H1 (cell line): ENCODE measurements at regions not wholly inside any gene's neighbourhood (a gene's known extent, or its start where the extent isn't known, plus 50 kb on each side); places are given as distances from the start of the nearest gene placed in this dataset.

Experiments used
- CTCF ChIA-PET: fragments of 300-600 bp; sonication (Branson Sonifier 250); formaldehyde crosslinking; loops from one replicate; lab custom pipeline; 2021; ENCODE audit not compliant: partially characterized antibody; lab: Charles Lee
- POLR2A ChIA-PET: fragments of 300-600 bp; sonication (Branson Sonifier 250); formaldehyde crosslinking; loops from one replicate; lab custom pipeline; 2021; ENCODE audit warnings: inconsistent platforms; ENCODE audit not compliant: partially characterized antibody; lab: Charles Lee
- DNase-seq, 2 experiments: peaks; one replicate each; pipeline versions ENCODE4 v3.0.0 to v3.0.0-alpha.2; 2010 to 2022; ENCODE audit warnings: low spot score in 2 of 2, low read depth in 1 of 2, mixed read lengths in 1 of 2
- FAIRE-seq: peaks from 2 replicates; lab custom pipeline; 2011; peaks lifted over from hg19 to GRCh38; lab: Jason Lieb, UNC
- H2AFZ ChIP-seq: 2 replicates; pipeline ENCODE4 v1.8.1; 2012; ENCODE audit warnings: low read length, inconsistent platforms
- H2AK5ac ChIP-seq: 2 replicates; pipeline ENCODE4 v1.6.1; 2013; ENCODE audit warnings: low read depth, low read length
- H2BK120ac ChIP-seq: replicated peaks from 2 replicates; pipeline ENCODE3; 2013; ENCODE audit warnings: low read depth, low read length, inconsistent platforms
- H2BK12ac ChIP-seq: 2 replicates; pipeline ENCODE4 v1.6.1; 2013; ENCODE audit warnings: low read depth, low read length
- H2BK15ac ChIP-seq: 2 replicates; pipeline ENCODE4 v1.6.1; 2013; ENCODE audit warnings: low read length
- H2BK20ac ChIP-seq: 2 replicates; pipeline ENCODE4 v1.6.1; 2013; ENCODE audit warnings: low read length
- H2BK5ac ChIP-seq: 2 replicates; pipeline ENCODE4 v1.6.1; 2013; ENCODE audit warnings: low read depth, low read length
- H3K14ac ChIP-seq: 2 replicates; pipeline ENCODE4 v1.6.1; 2013; ENCODE audit warnings: inconsistent platforms; ENCODE audit not compliant: insufficient read length
- H3K18ac ChIP-seq: 2 replicates; pipeline ENCODE4 v1.6.1; 2013; ENCODE audit warnings: low read length; ENCODE audit errors: extremely low read depth
- H3K23ac ChIP-seq: 2 replicates; pipeline ENCODE4 v1.6.1; 2013; ENCODE audit warnings: inconsistent platforms; ENCODE audit not compliant: insufficient read length
- H3K23me2 ChIP-seq: 2 replicates; pipeline ENCODE4 v1.6.1; 2013; ENCODE audit warnings: low read depth, low read length
- H3K27ac ChIP-seq: 2 replicates; pipeline ENCODE4 v1.6.1; 2011; ENCODE audit warnings: low read depth, low read length, inconsistent platforms
- H3K27me3 ChIP-seq, 4 experiments: replicated peaks in 1 of 4; 1 replicate in 1 of 4; 2 replicates in 3 of 4; pipeline versions ENCODE4 v1.6.1 to v1.8.1; 2011 to 2013; ENCODE audit warnings: low read length in 3 of 4, mild to moderate bottlenecking in 3 of 4, inconsistent platforms in 2 of 4, mixed read lengths in 2 of 4, moderate library complexity in 1 of 4; ENCODE audit not compliant: control insufficient read depth in 3 of 4, insufficient read depth in 3 of 4; ENCODE audit errors: extremely low read depth in 1 of 4
- H3K36me3 ChIP-seq, 4 experiments: 2 replicates each; pipeline versions ENCODE4 v1.6.1 to v1.8.1; 2011 to 2013; ENCODE audit warnings: mild to moderate bottlenecking in 4 of 4, low read length in 3 of 4, moderate library complexity in 2 of 4, control low read depth in 1 of 4, inconsistent platforms in 1 of 4; ENCODE audit not compliant: insufficient read depth in 4 of 4, control insufficient read depth in 2 of 4
- H3K4ac ChIP-seq: replicated peaks from 2 replicates; pipeline ENCODE3; 2013; ENCODE audit warnings: low read length, low read depth, mixed read lengths, inconsistent platforms; ENCODE audit not compliant: insufficient read length
- H3K4me1 ChIP-seq, 4 experiments: replicated peaks in 1 of 4; 1 replicate in 1 of 4; 2 replicates in 3 of 4; pipeline versions ENCODE4 v1.6.1 to v1.8.1; 2011 to 2013; ENCODE audit warnings: low read length in 3 of 4, inconsistent platforms in 2 of 4, mixed read lengths in 1 of 4; ENCODE audit not compliant: insufficient read depth in 4 of 4, control insufficient read depth in 3 of 4
- H3K4me2 ChIP-seq, 2 experiments: 2 replicates each; pipeline versions ENCODE4 v1.6.1 to v1.8.1; 2011 to 2013; ENCODE audit warnings: low read depth in 2 of 2, low read length in 2 of 2, control low read depth in 1 of 2, inconsistent platforms in 1 of 2, mild to moderate bottlenecking in 1 of 2; ENCODE audit not compliant: insufficient read depth in 1 of 2
- H3K4me3 ChIP-seq, 4 experiments: fragments of 200-600, 300-600 bp in 1 of 4; sonication (generic), shearing (Covaris generic), sonication (Bioruptor Twin) in 1 of 4; 2 replicates each; pipeline versions ENCODE4 v1.5.1 to v1.8.1; 2011 to 2016; ENCODE audit warnings: low read length in 4 of 4, low read depth in 3 of 4, control low read depth in 2 of 4, inconsistent platforms in 2 of 4, mild to moderate bottlenecking in 2 of 4, mixed read lengths in 1 of 4, moderate library complexity in 1 of 4; ENCODE audit not compliant: insufficient read depth in 2 of 4; ENCODE audit errors: extremely low read depth in 1 of 4
- H3K56ac ChIP-seq: replicated peaks from 2 replicates; pipeline ENCODE3; 2013; ENCODE audit warnings: low read depth, mild to moderate bottlenecking, mixed read lengths, low read length, inconsistent platforms; ENCODE audit not compliant: insufficient read length
- H3K79me1 ChIP-seq: 2 replicates; pipeline ENCODE4 v1.6.1; 2013; ENCODE audit warnings: low read depth, low read length, control low read depth
- H3K79me2 ChIP-seq, 2 experiments: 2 replicates each; pipeline versions ENCODE4 v1.6.1 to v1.8.1; 2012 to 2013; ENCODE audit warnings: low read length in 2 of 2, mild to moderate bottlenecking in 2 of 2, inconsistent platforms in 1 of 2; ENCODE audit not compliant: insufficient read depth in 2 of 2, control insufficient read depth in 1 of 2
- H3K9ac ChIP-seq, 4 experiments: replicated peaks in 1 of 4; 1 replicate in 1 of 4; 2 replicates in 3 of 4; pipeline versions ENCODE4 v1.6.1 to v1.8.1; 2011 to 2013; ENCODE audit warnings: low read depth in 3 of 4, low read length in 3 of 4, control low read depth in 2 of 4, mild to moderate bottlenecking in 2 of 4, moderate library complexity in 2 of 4, inconsistent platforms in 1 of 4; ENCODE audit errors: extremely low read depth in 1 of 4
- H3K9me3 ChIP-seq, 2 experiments: 2 replicates each; pipeline versions ENCODE4 v1.6.1 to v1.8.1; 2012 to 2013; ENCODE audit warnings: mild to moderate bottlenecking in 2 of 2, moderate library complexity in 2 of 2, control low read depth in 1 of 2, inconsistent platforms in 1 of 2, low read depth in 1 of 2, low read length in 1 of 2, mixed read lengths in 1 of 2; ENCODE audit not compliant: insufficient read depth in 2 of 2
- H4K20me1 ChIP-seq, 2 experiments: replicated peaks in 1 of 2; 2 replicates each; pipeline versions ENCODE3 to v1.8.1; 2011 to 2013; ENCODE audit warnings: inconsistent platforms in 2 of 2, low read length in 2 of 2, mild to moderate bottlenecking in 1 of 2; ENCODE audit not compliant: insufficient read depth in 2 of 2, control insufficient read depth in 1 of 2
- H4K5ac ChIP-seq: 2 replicates; pipeline ENCODE4 v1.6.1; 2013; ENCODE audit warnings: low read length, low read depth, mixed read lengths, inconsistent platforms; ENCODE audit not compliant: insufficient read length
- H4K8ac ChIP-seq: 2 replicates; pipeline ENCODE4 v1.8.0; 2013; ENCODE audit warnings: mild to moderate bottlenecking, moderate library complexity, low read length, inconsistent platforms; ENCODE audit not compliant: insufficient read depth; ENCODE audit errors: extremely low read depth
- H4K91ac ChIP-seq: replicated peaks from 2 replicates; pipeline ENCODE3; 2013; ENCODE audit warnings: low read length, mixed read lengths, inconsistent platforms; ENCODE audit not compliant: insufficient read length
- CHD1 ChIP-seq: IDR thresholded peaks from 2 replicates; pipeline ENCODE4 v1.6.1; 2012; ENCODE audit warnings: low read depth, low read length, improper control_type of control experiment
- CREB1 ChIP-seq: IDR thresholded peaks from 2 replicates; pipeline ENCODE4 v1.6.1; 2012; ENCODE audit warnings: inconsistent platforms
- RAD21 ChIP-seq, 2 experiments: IDR thresholded peaks in 1 of 2; conservative IDR thresholded peaks in 1 of 2; 2 replicates each; pipeline ENCODE4 v1.6.1; 2011; ENCODE audit warnings: low read depth in 2 of 2, low read length in 2 of 2, improper control_type of control experiment in 1 of 2, inconsistent platforms in 1 of 2, mild to moderate bottlenecking in 1 of 2, moderate library complexity in 1 of 2
- SIX5 ChIP-seq: IDR thresholded peaks from 2 replicates; pipeline ENCODE4 v1.6.1; 2011; ENCODE audit warnings: mild to moderate bottlenecking, low read depth, low read length
- WGBS, 2 experiments: shearing (Covaris generic) in 1 of 2; methylation state at CpG; one replicate each; pipeline versions ENCODE4 v1.1.6 to v1.1.7; 2013 to 2015; ENCODE audit warnings: low lambda C conversion rate in 2 of 2, mixed read lengths in 2 of 2, inconsistent platforms in 1 of 2, low coverage in 1 of 2, missing lambda C conversion rate in 1 of 2; ENCODE audit not compliant: insufficient replicate concordance in 2 of 2, insufficient coverage in 1 of 2, insufficient read length in 1 of 2; ENCODE audit errors: extremely low coverage in 1 of 2, missing lambda C conversion rate in 1 of 2; 5-methylcytosine and 5-hydroxymethylcytosine counted together

- H3K18ac ChIP-seq: no peak overlapping the region
- H3K4me3 ChIP-seq: no peak overlapping the region
- no peak overlapping the region for H3K14ac ChIP-seq
- H4K91ac ChIP-seq: no peak overlapping the region
- no peak overlapping the region for H2BK12ac ChIP-seq
- H3K9me3 ChIP-seq: no peaks in the 10 kb centered on the region
- no peak overlapping the region for H2AK5ac ChIP-seq
- no peak overlapping the region for H3K23ac ChIP-seq
- no peak overlapping the region for H2BK120ac ChIP-seq
- FAIRE-seq (no peak), DNase-seq (no peak)
- H3K36me3 ChIP-seq: no peaks in the 10 kb centered on the region
- H3K9ac ChIP-seq: no peak overlapping the region
- no peak overlapping the region for H2BK15ac ChIP-seq
- no peak overlapping the region for H2BK5ac ChIP-seq
- H4K8ac ChIP-seq: no peak overlapping the region
- H3K4ac ChIP-seq: no peak overlapping the region
- no peak overlapping the region for H4K5ac ChIP-seq
- 90% methylated on average over 8 of the region's 8 CpGs; no CpG with 5 or more reads in 1 of the 2 experiments for WGBS, 2 experiments
- no peaks in the 10 kb centered on the region for H3K79me1 ChIP-seq
- no peaks in the 10 kb centered on the region for H3K79me2 ChIP-seq
- no peaks in the 10 kb centered on the region for H3K4me1 ChIP-seq
- POLR2A ChIA-PET: no interaction called here
- H3K56ac ChIP-seq: no peak overlapping the region
- no peak overlapping the region for H3K4me2 ChIP-seq
- H3K27me3 ChIP-seq: no peaks in the 10 kb centered on the region
- H2AFZ ChIP-seq: no peak overlapping the region; the same call in 1 of the 2 replicates
- CTCF ChIA-PET: no interaction called here
- H2BK20ac ChIP-seq: no peak overlapping the region
- TF ChIP-seq CREB1 (no peak), SIX5 (no peak), CHD1 (no peak), RAD21 (IDR thresholded peaks at IDR 0.05 in 1 of 2, conservative IDR thresholded peaks at IDR 0.05 in 1 of 2; ENCODE audit: low read depth in 2 of 2, low read length in 2 of 2) (0 out of 4 replicates have a peak, but pooled peaks of 1 of the 2 experiments have one; percentile 3)
- no peaks in the 10 kb centered on the region for H4K20me1 ChIP-seq
- H3K27ac ChIP-seq: no peak overlapping the region
- H3K23me2 ChIP-seq: no peaks in the 10 kb centered on the region
Observed at GRCh38 chr9:25322142-25322541, 356.1 kb downstream of the TUSC1 start.
